SK-N-MC (cell line): ENCODE measurements at regions not wholly inside any gene's neighbourhood (a gene's known extent, or its start where the extent isn't known, plus 50 kb on each side); places are given as distances from the start of the nearest gene placed in this dataset.

ENCODE experiments used
- EZH2 ChIP-seq: fragments of 200-600 bp; sonication (generic); IDR thresholded peaks from one replicate; pipeline ENCODE4 v1.6.1; 2017; ENCODE audit warnings: antibody characterized with exemption
- FOXP2 ChIP-seq: optimal IDR thresholded peaks from 2 replicates; pipeline ENCODE3; 2011; ENCODE audit warnings: mild to moderate bottlenecking, moderate library complexity; ENCODE audit not compliant: insufficient read depth; ENCODE audit errors: extremely low read length, control extremely low read depth
- POLR2AphosphoS5 ChIP-seq: IDR thresholded peaks from 2 replicates; pipeline ENCODE4 v1.6.1; 2012; ENCODE audit warnings: mild to moderate bottlenecking, low read depth, low read length, borderline replicate concordance

DNA sequence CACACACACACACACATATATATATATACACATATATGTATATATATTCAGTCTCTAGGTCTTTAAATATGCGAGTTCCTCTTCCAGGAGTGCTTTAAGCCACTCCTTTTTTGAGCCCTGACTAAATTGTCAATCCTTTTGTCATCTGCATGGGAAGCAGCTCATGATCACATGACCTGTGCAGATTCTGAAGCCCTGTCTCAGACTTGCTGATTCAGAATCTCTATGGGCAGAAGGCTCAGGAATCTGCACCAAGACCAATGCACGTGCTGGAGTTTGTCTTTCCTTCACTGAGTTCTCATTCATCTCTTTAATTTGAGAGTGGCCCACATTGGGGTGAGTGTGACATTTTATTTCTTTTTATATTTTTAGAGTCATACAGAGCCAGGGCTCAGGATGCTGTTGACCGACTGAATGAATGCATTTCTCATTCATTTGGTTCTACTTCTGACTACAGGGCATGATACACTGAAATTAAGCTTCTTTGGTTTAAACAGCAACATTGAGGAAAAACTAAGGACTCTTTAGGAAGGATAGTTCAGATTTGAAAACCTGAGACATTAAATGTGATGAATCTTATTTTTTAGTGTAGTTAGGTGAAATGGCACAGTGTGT, 307.5 kb downstream of the EDEM1 start:
- TF ChIP-seq POLR2AphosphoS5 (no peak), EZH2 (no peak), FOXP2 (no peak)
